Dedifferentiated amniotic fluid mesenchymal stem cell (primary cell): ENCODE measurements at regions not wholly inside any gene's neighbourhood (a gene's known extent, or its start where the extent isn't known, plus 50 kb on each side); places are given as distances from the start of the nearest gene placed in this dataset.
"Not testable (repeated sequence)": the region's sequence is repeated elsewhere in the genome, so short reads cannot be mapped to it uniquely, and the experiment has no call there.

Experiments
- DNase-seq: peaks from one replicate; pipeline ENCODE4 v3.0.0-alpha.2; 2016; ENCODE audit errors: extremely low spot score

DNA sequence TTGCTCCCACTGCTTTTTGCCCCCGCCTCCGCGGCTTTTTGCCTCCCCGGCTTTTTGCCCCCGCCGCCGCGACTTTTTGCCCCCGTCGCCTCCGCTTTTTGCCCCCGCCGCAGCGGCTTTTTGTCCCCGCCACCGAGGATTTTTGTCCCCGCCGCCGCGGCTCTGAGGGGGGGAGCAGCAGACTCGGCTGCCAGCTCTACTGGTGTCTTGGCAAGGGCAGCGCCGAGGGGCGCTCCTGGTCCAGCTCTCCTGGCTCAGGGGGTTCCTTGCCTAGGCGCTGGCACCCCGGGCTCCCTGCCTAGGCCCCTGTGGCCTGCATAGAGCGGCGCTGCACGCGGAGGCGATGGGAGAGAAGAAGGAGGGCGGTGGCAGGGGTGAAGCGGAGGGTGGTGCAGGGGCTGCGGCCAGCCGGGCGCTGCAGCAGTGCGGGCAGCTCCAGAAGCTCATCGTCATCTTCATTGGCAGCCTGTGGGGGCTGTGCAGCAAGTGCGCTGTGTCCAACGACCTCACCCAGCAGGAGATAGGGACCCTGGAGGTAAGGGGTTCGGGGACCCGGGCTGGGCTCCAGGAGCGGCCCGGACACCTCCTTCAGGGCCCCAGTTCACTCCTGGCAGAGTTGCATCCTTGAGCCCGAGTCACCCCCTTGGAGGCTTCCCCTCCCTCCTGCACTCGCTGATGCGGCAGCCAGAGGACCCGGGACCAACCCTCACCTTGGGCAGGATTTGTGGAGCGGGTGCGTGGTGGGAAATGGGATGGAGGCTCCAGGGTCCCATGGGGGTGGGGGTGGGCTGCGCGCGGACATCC, 642.4 kb downstream of the GOLGA6L6 start:
- DNase-seq: no peak

DNA sequence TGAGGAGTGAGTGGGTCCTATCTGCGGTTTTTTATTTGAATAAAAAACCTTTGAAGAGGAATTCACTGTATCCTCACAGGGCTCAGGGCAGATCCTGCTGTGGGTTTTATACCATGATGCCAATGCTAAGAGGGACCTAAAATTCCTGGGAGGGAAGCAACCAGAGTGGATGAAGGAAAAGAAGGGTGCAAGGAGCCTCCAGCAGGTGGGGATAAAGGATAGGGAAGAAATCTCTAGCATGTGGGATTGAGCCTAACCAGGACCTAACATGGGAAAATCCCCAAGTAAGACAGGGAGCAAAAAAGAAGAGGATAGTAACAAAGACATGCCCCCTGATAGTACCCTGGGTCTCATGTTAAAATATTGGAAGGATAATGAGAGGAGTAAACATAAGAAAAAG, 652.8 kb downstream of the GOLGA6L6 start:
- DNase-seq: not testable (repeated sequence)

DNA sequence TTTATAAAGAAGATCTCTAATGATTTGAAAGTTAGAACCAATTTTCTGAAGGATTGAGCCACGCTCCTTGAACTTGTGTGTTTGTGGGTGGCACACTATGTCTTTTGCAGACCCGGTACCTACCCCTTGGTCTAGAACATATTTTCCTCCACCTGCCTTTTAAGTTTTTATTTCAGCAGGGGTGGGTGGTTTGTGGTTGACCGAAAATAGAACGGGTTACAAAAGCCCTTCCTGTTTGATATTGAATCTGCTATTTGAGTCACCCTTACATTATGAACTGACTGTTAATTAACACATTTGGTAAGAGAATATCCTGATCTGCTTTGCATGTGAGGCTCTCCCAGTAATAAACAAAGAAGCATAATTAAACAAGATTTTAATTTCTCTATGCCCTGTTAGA, 697.5 kb downstream of the GOLGA6L6 start:
- DNase-seq: not testable (repeated sequence)
